GM23248 (cell line): ENCODE measurements at regions not wholly inside any gene's neighbourhood (a gene's known extent, or its start where the extent isn't known, plus 50 kb on each side); places are given as distances from the start of the nearest gene placed in this dataset.

Experiments
- DNase-seq: peaks from one replicate; pipeline ENCODE4 v3.0.0-alpha.2; 2015
- H2AFZ ChIP-seq: fragments of 200-600 bp; sonication (generic); 2 replicates; pipeline ENCODE4 v1.6.1; 2016; ENCODE audit warnings: antibody characterized with exemption
- H3F3A ChIP-seq: fragments of 200-600 bp; sonication (generic); 2 replicates; pipeline ENCODE4 v1.6.1; 2016; ENCODE audit warnings: mild to moderate bottlenecking, antibody characterized with exemption, mixed run types; ENCODE audit not compliant: insufficient read depth
- H3K27ac ChIP-seq: fragments of 200-600 bp; sonication (generic); 2 replicates; pipeline ENCODE4 v1.5.1; 2016; ENCODE audit warnings: mild to moderate bottlenecking
- H3K27me3 ChIP-seq: fragments of 200-600 bp; sonication (generic); replicated peaks from 2 replicates; pipeline ENCODE4 v1.6.1; 2016; ENCODE audit warnings: mild to moderate bottlenecking; ENCODE audit not compliant: insufficient read depth
- H3K36me3 ChIP-seq: fragments of 200-600 bp; sonication (generic); 2 replicates; pipeline ENCODE4 v1.6.1; 2016; ENCODE audit warnings: low read depth, mild to moderate bottlenecking
- H3K4me1 ChIP-seq: fragments of 200-600 bp; sonication (generic); 2 replicates; pipeline ENCODE4 v1.6.1; 2016; ENCODE audit warnings: mild to moderate bottlenecking; ENCODE audit not compliant: insufficient read depth
- H3K4me2 ChIP-seq: fragments of 200-600 bp; sonication (generic); one replicate; pipeline ENCODE4 v1.6.1; 2016; ENCODE audit warnings: mild to moderate bottlenecking; ENCODE audit not compliant: unreplicated experiment
- H3K4me3 ChIP-seq: fragments of 200-600 bp; sonication (generic); 2 replicates; pipeline ENCODE4 v1.5.1; 2016; ENCODE audit warnings: mild to moderate bottlenecking
- H3K79me2 ChIP-seq: fragments of 200-600 bp; sonication (generic); 2 replicates; pipeline ENCODE4 v1.6.1; 2016; ENCODE audit warnings: mild to moderate bottlenecking; ENCODE audit not compliant: insufficient read depth
- H3K9ac ChIP-seq: fragments of 200-600 bp; sonication (generic); 2 replicates; pipeline ENCODE4 v1.6.1; 2016; ENCODE audit warnings: mild to moderate bottlenecking
- H3K9me2 ChIP-seq: fragments of 200-600 bp; sonication (generic); 2 replicates; pipeline ENCODE4 v1.6.1; 2016; ENCODE audit warnings: mixed run types, mild to moderate bottlenecking, moderate library complexity; ENCODE audit not compliant: insufficient read depth
- H3K9me3 ChIP-seq: fragments of 200-600 bp; sonication (generic); one replicate; pipeline ENCODE4 v1.6.1; 2017; ENCODE audit warnings: low read depth
- H4K20me1 ChIP-seq: fragments of 200-600 bp; sonication (generic); 2 replicates; pipeline ENCODE4 v1.6.0; 2016; ENCODE audit not compliant: insufficient read depth
- EZH2 ChIP-seq: fragments of 200-600 bp; sonication (generic); IDR thresholded peaks from 2 replicates; pipeline ENCODE4 v1.6.1; 2018; ENCODE audit warnings: antibody characterized with exemption, mild to moderate bottlenecking; ENCODE audit not compliant: insufficient read depth, poor library complexity, severe bottlenecking
- EZH2phosphoT487 ChIP-seq: fragments of 200-600 bp; sonication (generic); IDR thresholded peaks from 2 replicates; pipeline ENCODE4 v1.6.1; 2018; ENCODE audit warnings: antibody characterized with exemption, moderate library complexity, mild to moderate bottlenecking, low read depth; ENCODE audit not compliant: insufficient read depth
- WGBS, 2 experiments: methylation state at CpG; one replicate each; pipeline ENCODE4 v1.1.6; 2015 to 2017; ENCODE audit warnings: low lambda C conversion rate in 2 of 2, low coverage in 1 of 2; ENCODE audit errors: missing lambda C conversion rate in 2 of 2; 5-methylcytosine and 5-hydroxymethylcytosine counted together
- in situ Hi-C: fragments of 300-500 bp; cut with MboI; formaldehyde crosslinking; loops from 2 replicates; pipeline ENCODE4 v1.15.0; 2020

DNA sequence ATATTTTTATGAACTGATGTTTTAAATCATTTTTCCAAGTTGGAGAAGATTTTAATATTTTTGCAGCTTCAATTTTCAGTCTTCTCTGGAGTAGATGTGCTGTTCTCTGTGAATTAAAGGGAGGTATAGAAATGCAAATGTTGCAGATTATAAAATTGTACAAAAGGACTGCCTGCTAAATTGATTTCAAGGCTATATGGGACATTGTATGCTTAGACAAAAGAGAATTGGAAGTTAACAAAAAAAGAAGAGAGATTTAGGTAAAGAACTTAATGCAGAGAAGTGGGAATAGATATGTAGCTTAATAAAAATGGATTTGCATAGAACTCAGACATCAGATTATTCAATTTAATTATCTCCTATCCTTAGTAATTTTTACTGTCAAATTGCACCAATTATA, 403.3 kb downstream of the ZIC3 start:
- no peaks in the 10 kb centered on the region for H3F3A ChIP-seq
- no peak overlapping the region for H3K27ac ChIP-seq
- H4K20me1 ChIP-seq: no peaks in the 10 kb centered on the region
- no peak overlapping the region for H3K9ac ChIP-seq
- no peaks in the 10 kb centered on the region for H3K36me3 ChIP-seq
- no peaks in the 10 kb centered on the region for H3K4me1 ChIP-seq
- no peak overlapping the region for H3K4me3 ChIP-seq
- no peak for TF ChIP-seq EZH2phosphoT487
- TF ChIP-seq EZH2: no peak
- DNase-seq: no peak
- no peak overlapping the region for H2AFZ ChIP-seq
- no peaks in the 10 kb centered on the region for H3K79me2 ChIP-seq
- H3K9me3 ChIP-seq: no peaks in the 10 kb centered on the region
- H3K9me2 ChIP-seq: no peaks in the 10 kb centered on the region
- in situ Hi-C loops: no loop called here
- no peak overlapping the region for H3K4me2 ChIP-seq
- H3K27me3 ChIP-seq: no peaks in the 10 kb centered on the region

- no peak overlapping the region for H3K9ac ChIP-seq
- DNase-seq: no peak
- WGBS, 2 experiments: 29 to 36% methylated on average over 1 of the region's 1 CpG
- H3K4me3 ChIP-seq: no peak overlapping the region
- no peak overlapping the region for H3K27ac ChIP-seq
- in situ Hi-C loops: no loop called here
- H3F3A ChIP-seq: no peaks in the 10 kb centered on the region
- H2AFZ ChIP-seq: no peak overlapping the region
- H3K79me2 ChIP-seq: no peaks in the 10 kb centered on the region
- H4K20me1 ChIP-seq: no peaks in the 10 kb centered on the region
- no peaks in the 10 kb centered on the region for H3K9me2 ChIP-seq
- no peak overlapping the region for H3K4me2 ChIP-seq
- TF ChIP-seq EZH2phosphoT487 (no peak), EZH2 (no peak)
- no peaks in the 10 kb centered on the region for H3K27me3 ChIP-seq
- H3K9me3 ChIP-seq: no peaks in the 10 kb centered on the region
- no peaks in the 10 kb centered on the region for H3K4me1 ChIP-seq
- no peaks in the 10 kb centered on the region for H3K36me3 ChIP-seq
Measured at GRCh38 chrX:137982472-137983172, 416.7 kb downstream of the ZIC3 start.

GRCh38 chrX:137988470-137988869, 422.5 kb downstream of the ZIC3 start:
- no peaks in the 10 kb centered on the region for H3F3A ChIP-seq
- no peak overlapping the region for H3K4me3 ChIP-seq
- no peaks in the 10 kb centered on the region for H4K20me1 ChIP-seq
- no peaks in the 10 kb centered on the region for H3K9me3 ChIP-seq
- H2AFZ ChIP-seq: no peak overlapping the region
- H3K9ac ChIP-seq: no peak overlapping the region
- in situ Hi-C loops: no loop called here
- no peak for TF ChIP-seq EZH2phosphoT487
- no peak for TF ChIP-seq EZH2
- H3K4me1 ChIP-seq: no peaks in the 10 kb centered on the region
- 27 to 37% methylated on average over 1 of the region's 1 CpG for WGBS, 2 experiments
- H3K27ac ChIP-seq: no peak overlapping the region
- H3K4me2 ChIP-seq: no peak overlapping the region
- no peaks in the 10 kb centered on the region for H3K36me3 ChIP-seq
- DNase-seq: no peak
- H3K27me3 ChIP-seq: no peaks in the 10 kb centered on the region
- H3K9me2 ChIP-seq: no peaks in the 10 kb centered on the region
- H3K79me2 ChIP-seq: no peaks in the 10 kb centered on the region

DNA sequence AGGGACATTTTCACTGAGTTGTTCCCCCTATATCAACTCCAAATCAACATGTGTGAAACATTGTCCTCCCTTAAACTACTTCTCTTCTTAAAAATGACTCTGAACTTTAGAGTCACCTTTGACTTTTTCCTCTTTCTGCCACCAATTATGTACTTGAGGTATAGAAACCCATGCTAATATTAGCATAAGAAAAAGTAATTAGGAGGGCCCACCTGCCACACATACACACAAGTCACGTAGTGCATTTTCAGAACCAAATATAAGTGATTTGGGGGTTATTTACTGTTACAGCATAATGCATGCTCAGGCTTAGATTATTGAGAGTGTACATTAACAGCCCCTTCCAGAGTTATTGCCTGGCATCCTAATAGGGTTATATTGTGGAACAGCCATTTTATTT, 432.7 kb downstream of the ZIC3 start:
- TF ChIP-seq EZH2 (no peak), EZH2phosphoT487 (no peak)
- H4K20me1 ChIP-seq: no peaks in the 10 kb centered on the region
- H3K27ac ChIP-seq: no peak overlapping the region
- no peaks in the 10 kb centered on the region for H3K9me3 ChIP-seq
- H3F3A ChIP-seq: no peaks in the 10 kb centered on the region
- H3K79me2 ChIP-seq: no peaks in the 10 kb centered on the region
- no peaks in the 10 kb centered on the region for H3K36me3 ChIP-seq
- no peak overlapping the region for H2AFZ ChIP-seq
- no peak overlapping the region for H3K4me2 ChIP-seq
- no peaks in the 10 kb centered on the region for H3K4me1 ChIP-seq
- no peak overlapping the region for H3K4me3 ChIP-seq
- 10 to 12% methylated on average over 1 of the region's 1 CpG for WGBS, 2 experiments
- H3K27me3 ChIP-seq: no peaks in the 10 kb centered on the region
- in situ Hi-C loops: no loop called here
- no peak overlapping the region for H3K9ac ChIP-seq
- H3K9me2 ChIP-seq: no peaks in the 10 kb centered on the region
- no peak for DNase-seq

- Histone ChIP-seq H3K9ac (no peak overlapping the region), H3K4me1 (no peaks in the 10 kb centered on the region), H3K4me3 (no peak overlapping the region), H3K4me2 (no peak overlapping the region), H2AFZ (no peak overlapping the region), H3K27me3 (no peaks in the 10 kb centered on the region), H3K79me2 (no peaks in the 10 kb centered on the region), H3K27ac (no peak overlapping the region), H3K9me3 (no peaks in the 10 kb centered on the region), H3K36me3 (no peaks in the 10 kb centered on the region), H4K20me1 (no peaks in the 10 kb centered on the region), H3F3A (no peaks in the 10 kb centered on the region), H3K9me2 (no peaks in the 10 kb centered on the region)
- 38 to 45% methylated on average over 3 of the region's 3 CpGs for WGBS, 2 experiments
- in situ Hi-C loops: no loop called here
- DNase-seq: no peak
- TF ChIP-seq EZH2phosphoT487: no peak
- no peak for TF ChIP-seq EZH2
Measured at GRCh38 chrX:137999071-137999470, 433.1 kb downstream of the ZIC3 start.
